Stimulated activated CD8-positive, alpha-beta memory T cell treated with anti-CD3 and anti-CD28 coated beads, Interleukin-2, amount 100 ng/mL, for 1 hour (primary cell): ENCODE measurements at regions not wholly inside any gene's neighbourhood (a gene's known extent, or its start where the extent isn't known, plus 50 kb on each side); places are given as distances from the start of the nearest gene placed in this dataset.
"Not testable (repeated sequence)": the region's sequence is repeated elsewhere in the genome, so short reads cannot be mapped to it uniquely, and the experiment has no call there.

ENCODE experiments used
- DNase-seq, 2 donors: peaks; one replicate each; pipeline ENCODE4 v3.0.0-alpha.2; 2020; ENCODE audit warnings: low read depth in 2 of 2

DNA sequence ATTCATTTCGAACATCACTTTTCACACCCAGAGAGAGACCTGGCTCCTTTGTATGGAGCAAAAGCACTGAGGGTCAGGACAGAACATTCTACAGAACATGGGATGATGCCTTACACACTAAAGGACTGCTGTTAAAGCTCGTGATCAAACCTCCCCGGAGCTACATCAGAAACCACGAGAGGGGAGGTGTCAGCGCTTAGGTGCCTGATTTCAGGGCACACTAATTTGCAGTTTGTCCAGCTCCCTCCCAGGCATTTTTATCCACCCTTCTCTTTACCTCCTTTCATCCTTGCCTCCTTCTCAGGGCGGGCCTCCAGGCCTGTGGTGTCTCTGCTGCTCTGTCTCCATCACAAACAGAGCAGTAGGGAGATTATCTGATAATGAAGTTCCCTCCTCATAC lies 127.5 kb downstream of the VPREB1 start:
- no peak for DNase-seq

- DNase-seq, result no peak
These were observed 129.6 kb downstream of the VPREB1 start for GRCh38 chr22:22374163-22374562.

DNA sequence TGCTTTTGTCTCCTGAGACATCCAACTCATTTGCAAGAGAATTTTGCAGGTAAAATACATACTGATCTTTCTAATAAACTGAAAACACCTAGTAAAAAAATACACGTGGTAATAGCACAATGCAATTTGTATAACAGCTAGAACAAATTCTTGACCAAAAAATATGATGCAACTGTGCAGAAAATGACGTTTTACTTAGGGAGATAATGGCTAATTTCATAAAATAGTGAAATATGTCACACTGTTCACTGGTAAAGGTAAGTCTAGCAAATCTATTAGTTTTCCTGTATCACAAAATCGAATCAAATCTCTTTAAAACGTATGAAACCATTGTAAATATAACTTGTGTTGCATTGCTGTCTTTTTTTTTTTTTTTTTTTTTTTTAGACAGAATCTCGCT lies 130.0 kb downstream of the VPREB1 start:
- no peak for DNase-seq

GRCh38 chr22:22375576-22376351 lies 131.2 kb downstream of the VPREB1 start:
- DNase-seq, result no peak

DNA sequence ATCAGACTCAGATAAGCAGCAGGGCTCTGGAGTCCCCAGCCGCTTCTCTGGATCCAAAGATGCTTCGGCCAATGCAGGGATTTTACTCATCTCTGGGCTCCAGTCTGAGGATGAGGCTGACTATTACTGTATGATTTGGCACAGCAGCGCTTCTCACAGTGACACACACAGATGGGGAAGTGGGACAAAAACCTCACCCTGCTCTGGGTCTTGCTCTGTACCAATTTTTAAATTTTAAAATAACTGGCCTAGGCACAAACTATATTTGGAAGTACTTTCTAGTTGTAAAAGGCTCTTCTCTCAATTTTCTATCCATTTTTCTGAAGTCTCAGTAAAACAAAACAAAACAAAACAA lies 131.7 kb downstream of the VPREB1 start:
- DNase-seq, result no peak

DNA sequence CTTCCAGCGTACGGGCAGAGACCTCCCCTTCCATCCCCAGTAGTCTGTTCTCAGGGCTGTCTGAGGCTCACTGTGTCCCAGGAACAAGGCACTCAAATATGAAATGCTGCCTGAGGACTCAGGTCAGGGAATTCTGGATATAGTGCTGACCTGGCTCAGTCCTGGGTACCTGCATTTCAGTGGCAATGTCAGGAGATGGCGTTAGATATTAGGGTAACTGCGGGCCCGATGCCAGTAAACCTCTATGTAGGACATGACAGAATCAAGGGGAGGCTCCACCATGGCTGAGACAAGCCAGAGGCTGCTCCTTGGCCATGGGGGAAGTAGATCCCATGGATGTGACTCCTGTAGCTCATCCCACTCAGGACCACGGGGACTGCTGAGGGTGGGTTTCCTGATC lies 131.7 kb downstream of the ZNF280B start:
- DNase-seq, result not testable (repeated sequence)

- no peak for DNase-seq
These were observed 131.2 kb downstream of the ZNF280B start for GRCh38 chr22:22377335-22377734.

- DNase-seq, result no peak
These were observed 129.8 kb downstream of the ZNF280B start for GRCh38 chr22:22378446-22379415.

DNA sequence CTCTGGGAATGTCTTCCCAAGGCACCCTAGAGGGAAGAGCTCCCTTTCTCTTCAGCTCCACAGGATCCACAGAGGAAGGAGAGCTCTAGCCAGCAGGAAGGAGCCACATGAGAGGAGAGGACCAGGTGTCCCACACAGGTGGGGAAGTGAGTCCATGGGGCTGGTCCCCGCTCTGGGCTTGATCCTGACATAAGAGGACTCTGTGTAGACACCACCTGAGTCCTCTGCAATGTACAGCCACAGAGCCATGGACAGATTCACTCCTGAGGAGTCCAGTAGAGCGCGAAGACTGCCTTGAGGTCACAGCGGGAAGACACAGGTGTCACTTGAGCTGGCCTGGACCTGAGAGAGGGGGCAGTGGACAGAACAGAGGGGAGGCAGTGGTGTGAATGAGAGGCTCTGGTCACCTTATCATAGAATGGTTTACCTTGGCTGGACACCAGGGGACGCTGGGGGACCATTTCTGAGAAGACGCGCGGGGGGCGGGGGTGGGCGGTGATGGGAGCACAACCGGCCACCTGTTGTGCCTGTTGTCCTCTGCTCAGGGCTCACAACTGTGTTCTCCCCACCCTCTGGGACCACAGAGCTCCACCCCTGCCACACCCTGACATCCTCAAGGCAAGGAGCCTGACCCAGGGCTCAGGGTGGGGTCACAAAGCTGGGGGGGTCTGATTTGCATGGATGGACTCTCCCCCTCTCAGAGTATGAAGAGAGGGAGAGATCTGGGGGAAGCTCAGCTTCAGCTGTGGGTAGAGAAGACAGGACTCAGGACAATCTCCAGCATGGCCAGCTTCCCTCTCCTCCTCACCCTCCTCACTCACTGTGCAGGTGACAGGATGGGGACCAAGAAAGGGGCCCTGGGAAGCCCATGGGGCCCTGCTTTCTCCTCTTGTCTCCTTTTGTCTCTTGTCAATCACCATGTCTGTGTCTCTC lies 128.2 kb downstream of the ZNF280B start:
- no peak for DNase-seq

GRCh38 chr22:22381292-22381691 lies 127.2 kb downstream of the ZNF280B start:
- DNase-seq, result not testable (repeated sequence)

DNA sequence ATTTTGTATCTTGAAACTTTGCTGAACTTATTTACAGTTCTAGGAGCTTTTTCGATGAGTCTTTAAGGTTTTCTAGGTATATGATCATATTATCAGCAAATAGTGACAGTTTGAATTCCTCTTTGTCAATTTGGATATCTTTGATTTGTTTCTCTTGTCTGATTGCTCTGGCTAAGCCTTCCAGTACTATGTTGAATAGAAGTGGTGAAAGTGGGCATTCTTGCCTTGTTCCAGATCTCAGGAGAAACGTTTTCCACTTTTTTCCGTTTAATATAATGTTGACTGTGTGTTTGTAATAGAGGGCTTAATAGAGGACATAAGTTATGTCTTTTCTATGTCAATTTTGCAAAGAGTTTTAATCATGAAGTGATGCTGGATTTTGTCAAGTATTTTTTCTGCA lies 124.3 kb downstream of the ZNF280B start:
- no peak for DNase-seq

DNA sequence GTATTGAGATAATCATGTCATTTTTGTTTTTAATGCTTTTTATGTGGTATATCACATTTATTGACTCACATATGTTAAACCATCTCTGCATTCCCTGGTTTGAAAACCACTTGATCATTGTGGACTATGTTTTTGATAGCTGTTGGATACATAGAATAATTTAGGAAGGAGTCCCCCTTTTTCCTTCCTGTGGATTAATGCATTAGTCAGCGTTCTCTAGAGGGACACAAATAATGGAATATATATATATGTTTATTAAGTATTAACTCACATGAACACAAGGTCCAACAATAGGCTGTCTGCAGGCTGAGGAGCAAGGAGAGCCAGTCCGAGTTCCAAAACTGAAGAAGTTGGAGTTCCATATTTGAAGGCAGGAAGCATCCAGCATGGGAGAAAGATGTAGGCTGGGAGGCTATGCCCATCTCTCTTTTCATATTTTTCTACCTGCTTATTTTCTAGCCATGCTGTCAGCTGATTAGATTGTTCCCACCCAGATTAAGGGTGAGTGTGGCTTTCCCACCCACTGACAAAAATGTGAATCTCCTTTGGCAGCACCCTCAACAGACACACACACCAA lies 123.8 kb downstream of the ZNF280B start:
- no peak for DNase-seq

DNA sequence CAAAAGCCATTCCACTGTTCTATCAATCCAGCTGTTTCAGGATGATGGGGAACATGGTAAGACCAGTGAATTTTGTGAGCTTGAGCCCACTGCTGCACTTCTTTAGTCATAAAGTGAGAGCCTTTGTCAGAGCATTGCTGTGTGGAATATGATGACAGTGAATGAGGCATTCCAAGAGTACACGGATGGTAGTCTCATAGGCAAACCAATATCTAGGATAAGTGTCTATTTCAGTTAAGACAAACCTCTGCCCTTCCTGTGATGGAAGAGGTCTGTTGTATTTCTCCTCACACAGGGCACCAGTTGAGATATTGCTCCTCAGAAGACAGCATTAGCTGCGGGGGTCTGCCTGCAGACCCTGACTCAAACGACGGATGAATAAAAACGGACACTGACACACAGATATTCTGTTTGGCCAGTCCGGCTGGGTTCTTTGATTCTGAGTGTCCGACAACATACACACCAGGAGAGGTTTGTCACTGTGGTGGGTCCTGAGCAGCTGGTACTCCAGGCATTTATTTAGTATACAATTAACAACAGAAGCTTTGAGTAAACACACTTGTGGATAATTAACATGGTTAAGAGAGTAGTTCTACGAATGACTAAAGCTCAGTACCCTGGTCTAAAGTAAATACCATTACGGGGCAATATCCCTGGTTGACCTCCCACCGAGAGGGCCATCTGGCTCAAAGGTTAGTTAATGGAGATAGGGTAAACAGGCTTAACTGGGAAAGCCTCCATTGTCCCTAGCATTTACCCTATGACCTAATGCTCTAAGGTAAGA lies 121.7 kb downstream of the ZNF280B start:
- DNase-seq, result no peak

DNA sequence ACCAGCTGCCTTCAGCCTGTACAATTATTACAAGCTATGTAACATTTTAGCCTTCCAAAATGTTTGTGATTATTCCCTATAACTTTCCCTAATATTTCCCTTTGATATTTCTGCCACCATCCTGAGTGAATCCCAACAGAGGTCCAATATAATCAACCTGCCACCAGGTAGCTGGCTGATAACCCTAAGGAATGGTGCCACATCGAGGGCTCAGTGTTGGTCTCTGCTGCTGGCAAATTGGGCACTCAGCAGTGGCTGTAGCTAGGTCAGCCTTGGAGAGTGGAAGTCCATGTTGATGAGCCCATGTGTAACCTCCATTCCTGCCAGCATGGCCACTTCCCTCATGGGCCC lies 121.2 kb downstream of the ZNF280B start:
- DNase-seq, result no peak

DNA sequence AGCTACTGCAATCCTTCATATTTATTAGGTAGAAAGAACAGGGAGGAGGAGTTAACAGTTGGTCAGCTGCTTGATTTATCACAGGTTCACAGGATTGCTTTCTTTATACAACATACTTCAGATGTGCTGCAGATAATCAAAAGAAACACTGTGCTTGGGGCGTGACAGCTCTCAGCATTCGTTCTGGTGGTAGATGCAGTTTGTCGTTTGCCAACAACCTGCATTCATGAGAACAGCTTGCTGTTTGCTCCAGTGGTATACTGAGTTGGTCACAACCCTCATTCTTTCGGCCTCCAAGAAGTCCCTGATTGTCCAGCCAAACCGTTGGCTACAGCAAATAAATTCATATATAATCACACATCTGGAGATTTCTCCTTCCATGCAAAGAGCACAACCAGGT lies 120.5 kb downstream of the ZNF280B start:
- no peak for DNase-seq

DNA sequence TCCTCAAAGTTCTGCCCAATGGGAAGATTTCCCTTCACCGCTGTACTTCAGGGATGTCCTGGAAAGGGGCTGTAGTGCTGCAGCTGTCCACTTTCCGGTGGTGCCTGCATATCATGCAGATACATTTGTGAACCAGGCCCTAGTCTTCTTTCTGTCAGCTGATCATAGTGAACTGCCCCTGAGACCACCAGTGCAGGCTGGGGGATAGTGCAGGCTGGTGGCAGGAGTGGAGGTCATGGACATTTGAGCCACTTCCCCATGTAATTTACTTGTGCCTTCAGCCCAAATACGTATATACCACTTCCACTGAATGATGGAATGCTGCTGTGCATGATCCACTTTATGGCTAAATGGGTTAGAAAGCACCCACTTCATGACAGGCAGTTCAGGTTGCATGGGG lies 120.0 kb downstream of the ZNF280B start:
- no peak for DNase-seq

DNA sequence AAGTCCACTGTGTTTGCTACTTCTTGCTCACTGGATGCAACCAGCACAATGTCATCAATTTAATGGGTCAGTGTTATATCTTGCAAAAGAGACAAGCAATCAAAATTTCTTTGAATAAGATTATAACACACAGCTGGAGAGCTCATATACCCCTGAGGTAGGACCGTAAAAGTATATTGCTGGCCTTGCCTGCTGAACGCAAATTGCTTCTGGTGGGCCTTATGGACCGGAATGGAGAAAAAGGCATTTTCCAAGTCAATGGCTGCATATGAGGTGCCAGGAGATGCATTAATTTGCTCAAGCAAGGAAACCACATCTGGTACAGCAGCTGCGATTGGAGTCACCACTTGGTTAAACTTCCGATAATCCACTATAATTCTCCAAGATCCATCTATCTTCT lies 119.1 kb downstream of the ZNF280B start:
- no peak for DNase-seq

GRCh38 chr22:22390989-22391388 lies 117.6 kb downstream of the ZNF280B start:
- DNase-seq, result no peak

- DNase-seq, result no peak
These were observed 117.0 kb downstream of the ZNF280B start for GRCh38 chr22:22391543-22391942.

DNA sequence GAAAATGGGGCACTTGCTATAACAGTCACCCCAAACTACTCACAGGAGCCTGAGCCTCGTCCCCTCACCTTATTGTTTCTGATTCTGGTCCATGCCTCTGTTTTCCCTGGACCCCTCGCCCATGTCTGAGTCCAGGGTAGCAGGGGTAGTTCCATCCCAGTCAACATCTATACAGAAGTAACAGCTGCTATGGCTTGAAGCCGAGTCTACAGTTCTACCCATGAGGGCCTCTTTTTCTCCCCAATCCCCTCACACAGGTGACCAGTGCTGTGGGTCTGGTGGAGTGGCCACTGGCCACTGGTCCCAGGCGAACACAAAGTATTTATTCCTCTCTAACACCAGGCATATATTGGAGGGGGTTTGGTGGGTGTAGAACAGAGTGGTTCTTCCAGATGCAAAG lies 116.4 kb downstream of the ZNF280B start:
- DNase-seq, result no peak

DNA sequence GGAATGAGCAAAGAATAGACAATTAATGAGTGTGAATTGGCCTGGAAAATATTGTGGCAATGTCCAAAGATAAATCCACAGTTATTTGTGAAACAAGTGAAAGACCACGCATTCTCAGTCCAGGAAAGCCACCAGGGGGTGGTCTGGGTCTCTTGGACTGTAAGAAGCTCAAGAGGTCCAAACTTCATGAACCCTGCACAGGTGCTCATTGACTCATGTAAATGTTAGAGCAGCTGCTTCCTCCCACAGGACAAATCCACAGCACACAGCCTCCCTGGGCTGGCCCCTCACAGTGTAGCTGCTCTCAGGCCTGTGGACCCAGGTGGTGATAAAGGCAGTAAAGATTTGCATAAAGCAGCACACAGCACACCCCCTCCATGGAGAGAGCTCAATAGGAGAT lies 114.0 kb downstream of the ZNF280B start:
- no peak for DNase-seq
